Stomach smooth muscle (tissue), 2 donors: ENCODE measurements at regions not wholly inside any gene's neighbourhood (a gene's known extent, or its start where the extent isn't known, plus 50 kb on each side); places are given as distances from the start of the nearest gene placed in this dataset.

ENCODE experiments used
- H3K27ac ChIP-seq: one replicate; pipeline ENCODE4 v1.7.0; 2013; ENCODE audit warnings: mild to moderate bottlenecking, low read length, inconsistent platforms
- H3K27me3 ChIP-seq, 2 donors: one replicate each; pipeline ENCODE4 v1.7.0; 2013; ENCODE audit warnings: low read length in 2 of 2; ENCODE audit not compliant: insufficient read depth in 2 of 2, control insufficient read depth in 1 of 2
- H3K36me3 ChIP-seq, 2 donors: one replicate each; pipeline ENCODE4 v1.7.0; 2013; ENCODE audit warnings: low read length in 2 of 2; ENCODE audit not compliant: control insufficient read depth in 2 of 2, insufficient read depth in 2 of 2
- H3K4me1 ChIP-seq: one replicate; pipeline ENCODE4 v1.7.0; 2013; ENCODE audit warnings: low read length; ENCODE audit not compliant: control insufficient read depth, insufficient read depth
- H3K4me3 ChIP-seq, 2 donors: one replicate each; pipeline ENCODE4 v1.7.0; 2013; ENCODE audit warnings: low read length in 2 of 2
- H3K9ac ChIP-seq, 2 donors: one replicate each; pipeline ENCODE4 v1.7.0; 2013; ENCODE audit warnings: low read length in 2 of 2, mild to moderate bottlenecking in 1 of 2
- H3K9me3 ChIP-seq, 2 donors: one replicate each; pipeline ENCODE4 v1.7.0; 2013; ENCODE audit warnings: low read length in 2 of 2; ENCODE audit not compliant: control insufficient read depth in 2 of 2
- donor health status: healthy.
- donor health status: Pancreatic carcinoma.

DNA sequence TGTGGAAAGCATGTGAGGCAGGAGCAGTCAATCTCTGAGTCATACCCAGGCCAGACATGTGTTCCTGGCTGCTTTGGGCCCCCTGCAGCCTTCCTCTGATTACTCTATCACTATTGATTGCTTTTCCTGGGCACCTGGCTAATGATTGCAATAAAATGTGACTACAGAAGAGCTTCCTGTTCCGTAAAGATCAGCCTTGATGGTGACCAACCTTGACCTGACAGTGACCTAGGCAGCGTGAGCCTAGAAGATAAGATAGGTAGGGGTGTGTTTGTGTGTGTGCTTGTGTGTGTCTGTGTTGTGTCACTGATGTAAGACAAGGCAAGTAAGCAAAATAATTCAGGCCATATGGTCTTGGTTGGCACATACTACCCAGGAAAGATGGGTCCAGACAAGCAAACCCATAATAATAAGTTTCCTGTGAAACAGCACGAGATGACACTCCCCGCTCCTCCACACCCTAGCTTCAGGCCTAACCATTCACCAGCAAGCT lies 367.7 kb upstream of the CDH11 start:
- H3K9ac ChIP-seq: no peak overlapping the region
- H3K9me3 ChIP-seq: no peaks in the 10 kb centered on the region
- no peak overlapping the region for H3K27ac ChIP-seq
- no peaks in the 10 kb centered on the region for H3K36me3 ChIP-seq
- no peak overlapping the region for H3K4me3 ChIP-seq
- H3K4me1 ChIP-seq: no peaks in the 10 kb centered on the region
- no peaks in the 10 kb centered on the region for H3K27me3 ChIP-seq

DNA sequence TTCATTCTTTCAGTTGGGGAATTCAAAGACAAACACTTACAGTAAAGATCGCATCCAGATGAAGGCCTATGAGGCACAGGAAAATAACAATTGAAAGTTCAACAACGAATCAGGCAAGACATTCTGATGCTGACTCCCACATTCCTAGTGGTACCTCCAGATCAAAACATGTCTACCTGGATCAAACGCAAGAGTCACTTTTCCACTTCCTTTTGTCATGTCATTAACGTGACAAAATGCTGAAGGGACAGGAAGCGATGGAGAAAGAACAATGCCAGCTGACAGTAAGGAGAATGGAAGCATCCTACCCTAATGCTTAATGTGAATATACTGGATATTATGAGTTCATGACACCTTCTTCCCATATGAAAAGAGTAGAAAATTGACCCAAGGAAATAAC lies 365.4 kb upstream of the CDH11 start:
- H3K27me3 ChIP-seq: no peaks in the 10 kb centered on the region
- no peaks in the 10 kb centered on the region for H3K36me3 ChIP-seq
- no peaks in the 10 kb centered on the region for H3K4me1 ChIP-seq
- no peak overlapping the region for H3K4me3 ChIP-seq
- H3K27ac ChIP-seq: no peak overlapping the region
- H3K9me3 ChIP-seq: no peaks in the 10 kb centered on the region
- no peak overlapping the region for H3K9ac ChIP-seq

DNA sequence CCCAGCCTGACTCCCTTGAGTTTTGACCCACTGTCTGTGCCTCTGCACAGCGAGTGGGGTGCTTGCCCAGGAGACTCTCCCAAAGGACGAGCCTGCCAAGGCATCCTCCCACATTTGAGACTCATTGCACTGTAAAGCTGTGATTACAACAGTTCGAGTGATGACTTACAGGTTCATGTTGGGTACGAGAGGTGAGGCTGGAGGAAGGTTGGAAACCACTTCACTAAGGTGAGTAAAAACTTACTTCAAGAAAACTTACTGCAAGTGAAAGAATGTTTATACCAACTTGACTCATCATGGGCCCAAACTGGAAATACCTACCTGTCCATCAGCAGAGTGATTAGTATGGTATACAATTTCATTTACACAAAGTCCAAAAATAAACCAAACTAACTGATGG lies 360.1 kb upstream of the CDH11 start:
- Histone ChIP-seq H3K9ac (no peak overlapping the region), H3K36me3 (no peaks in the 10 kb centered on the region)

DNA sequence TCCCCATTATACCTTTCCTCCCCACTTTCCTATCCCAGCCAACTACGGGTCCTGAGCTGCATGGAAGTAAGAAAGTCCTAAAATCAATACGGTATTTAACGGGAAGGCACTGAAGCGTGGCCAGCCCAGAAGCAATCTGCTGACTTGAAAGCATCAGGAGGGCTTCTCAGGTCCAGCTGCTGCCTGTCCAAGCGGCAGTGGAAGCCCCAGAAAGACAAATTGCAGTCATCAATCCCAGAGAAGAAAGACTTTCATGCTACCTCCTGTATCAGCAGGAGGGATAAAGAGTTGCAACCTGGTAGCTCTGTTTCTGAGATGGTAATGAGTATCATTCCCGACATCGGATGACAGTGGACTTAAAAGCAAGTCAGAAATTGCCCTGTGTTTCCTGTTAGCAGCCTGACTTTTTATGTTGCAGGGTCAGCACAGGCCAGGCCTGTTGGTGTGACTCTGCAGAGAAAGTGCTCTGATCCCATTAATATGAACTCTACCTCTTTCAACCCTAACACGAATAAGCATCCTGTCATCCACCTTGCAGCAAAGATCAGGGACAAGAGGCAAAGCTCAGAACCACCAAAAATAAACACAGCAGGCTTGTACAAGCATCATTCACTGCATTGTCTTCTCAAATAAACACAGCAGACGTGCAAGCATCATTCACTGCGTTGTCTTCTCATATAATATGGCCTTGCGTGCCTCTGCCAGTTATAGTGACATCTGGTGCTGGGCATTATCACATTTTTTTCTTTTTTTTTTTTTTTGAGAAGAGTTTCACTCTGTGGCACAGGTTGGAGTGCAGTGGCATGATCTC lies 358.6 kb upstream of the CDH11 start:
- no peaks in the 10 kb centered on the region for H3K9me3 ChIP-seq
- no peaks in the 10 kb centered on the region for H3K36me3 ChIP-seq
- H3K4me3 ChIP-seq: no peak overlapping the region
- no peaks in the 10 kb centered on the region for H3K4me1 ChIP-seq
- H3K27ac ChIP-seq: no peak overlapping the region
- peaks cover 0 to 2% of the 10 kb centered on the region in 2 donors for H3K27me3 ChIP-seq
- H3K9ac ChIP-seq: no peak overlapping the region

More for the DNA sequence above, 360.1 kb upstream of the CDH11 start:
- H3K4me3 ChIP-seq: no peak overlapping the region
- peaks cover 0 to 2% of the 10 kb centered on the region in 2 donors for H3K27me3 ChIP-seq
- no peak overlapping the region for H3K27ac ChIP-seq
- H3K4me1 ChIP-seq: no peaks in the 10 kb centered on the region
- no peaks in the 10 kb centered on the region for H3K9me3 ChIP-seq

DNA sequence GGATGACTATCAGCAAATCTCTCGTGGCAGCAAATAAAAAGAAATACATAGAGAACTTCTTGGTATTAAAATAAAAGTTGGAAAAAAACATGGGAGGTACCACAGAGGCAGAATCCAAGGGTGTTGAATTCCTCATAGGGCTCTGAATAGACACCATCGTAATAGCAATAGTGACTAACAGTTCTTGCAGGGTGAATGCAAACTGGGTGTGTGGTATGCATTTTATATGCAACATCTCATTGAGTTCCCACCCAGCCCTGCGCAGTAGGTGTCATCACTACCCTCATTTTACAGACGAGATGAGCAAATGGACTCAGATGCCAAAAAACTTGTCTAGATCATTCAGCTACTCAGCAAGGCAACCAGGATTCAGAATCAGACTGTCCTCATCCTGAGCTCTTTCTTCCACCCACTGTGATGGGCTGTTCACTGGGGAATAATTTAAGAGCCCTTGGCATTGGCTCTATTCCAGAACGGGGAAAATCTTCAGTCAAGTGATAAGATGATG lies 354.6 kb upstream of the CDH11 start:
- Histone ChIP-seq H3K27me3 (peaks cover 0 to 2% of the 10 kb centered on the region in 2 donors), H3K4me3 (no peak overlapping the region), H3K9ac (no peak overlapping the region), H3K36me3 (no peaks in the 10 kb centered on the region), H3K4me1 (no peaks in the 10 kb centered on the region), H3K9me3 (no peaks in the 10 kb centered on the region), H3K27ac (no peak overlapping the region)

DNA sequence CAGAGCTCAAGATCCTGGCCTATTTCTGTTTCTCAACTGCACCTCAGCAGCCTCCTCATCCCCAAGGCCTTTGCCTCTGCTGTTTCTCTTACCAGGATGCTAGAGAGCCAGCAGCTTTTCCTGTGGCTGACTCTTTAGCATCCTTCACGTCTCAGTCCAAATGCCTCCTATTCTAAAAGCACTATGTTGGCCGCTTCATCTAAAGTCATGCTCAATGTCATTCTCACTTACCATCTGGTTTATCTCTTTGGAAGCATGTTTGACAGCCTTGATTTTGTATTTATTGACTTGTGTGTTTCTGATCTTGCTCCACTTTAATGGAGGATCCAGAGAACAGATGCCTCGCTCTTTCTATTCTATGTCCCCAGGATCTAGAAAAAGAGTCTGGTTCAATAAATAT lies 351.8 kb upstream of the CDH11 start:
- Histone ChIP-seq H3K4me1 (no peaks in the 10 kb centered on the region), H3K27me3 (peaks cover 0 to 2% of the 10 kb centered on the region in 2 donors), H3K4me3 (no peak overlapping the region), H3K9ac (no peak overlapping the region), H3K27ac (no peak overlapping the region), H3K9me3 (no peaks in the 10 kb centered on the region), H3K36me3 (no peaks in the 10 kb centered on the region)

DNA sequence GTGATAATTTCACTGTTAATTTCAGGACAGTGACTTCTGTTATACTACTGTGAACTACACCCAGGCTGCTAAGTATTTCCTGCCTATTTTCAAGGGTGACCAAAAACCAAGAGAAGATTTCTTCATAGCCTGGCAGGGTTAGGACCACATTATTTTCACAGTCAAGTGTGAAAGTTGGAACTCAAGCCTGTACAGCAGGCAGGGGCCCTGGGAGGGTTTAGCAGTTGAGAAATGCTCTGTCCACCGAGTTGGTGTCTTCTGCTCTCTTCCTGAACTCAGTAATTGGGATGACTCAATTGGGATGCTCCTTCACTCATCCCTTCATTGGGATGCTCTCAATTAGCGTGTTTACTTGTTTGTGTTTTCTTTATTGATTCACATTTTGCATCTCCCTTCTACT lies 347.3 kb upstream of the CDH11 start:
- no peaks in the 10 kb centered on the region for H3K4me1 ChIP-seq
- no peak overlapping the region for H3K9ac ChIP-seq
- H3K4me3 ChIP-seq: no peak overlapping the region
- H3K9me3 ChIP-seq: no peaks in the 10 kb centered on the region
- H3K27ac ChIP-seq: no peak overlapping the region
- no peaks in the 10 kb centered on the region for H3K27me3 ChIP-seq
- H3K36me3 ChIP-seq: no peaks in the 10 kb centered on the region

DNA sequence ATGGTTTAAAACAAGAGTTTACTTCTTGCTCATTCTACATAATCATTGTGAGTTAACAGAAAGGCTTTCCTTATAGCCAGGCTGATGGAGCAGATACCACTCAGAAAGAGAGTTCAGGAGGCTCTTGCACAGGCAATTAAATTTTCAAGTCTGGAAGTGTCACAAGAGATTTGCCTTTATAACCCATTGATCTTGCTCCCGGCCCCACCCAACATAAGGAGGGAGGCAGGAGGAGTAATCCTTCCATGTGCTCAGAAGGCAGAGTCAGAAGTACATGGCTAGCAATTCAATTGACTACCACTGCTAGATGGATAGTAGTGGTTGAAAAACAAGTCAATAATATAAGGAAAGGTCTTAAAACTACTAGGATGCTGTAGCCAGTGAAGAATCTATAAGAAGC lies 346.3 kb upstream of the CDH11 start:
- Histone ChIP-seq H3K9me3 (no peaks in the 10 kb centered on the region), H3K9ac (no peak overlapping the region), H3K4me1 (no peaks in the 10 kb centered on the region), H3K27me3 (no peaks in the 10 kb centered on the region), H3K36me3 (no peaks in the 10 kb centered on the region), H3K27ac (no peak overlapping the region), H3K4me3 (no peak overlapping the region)

DNA sequence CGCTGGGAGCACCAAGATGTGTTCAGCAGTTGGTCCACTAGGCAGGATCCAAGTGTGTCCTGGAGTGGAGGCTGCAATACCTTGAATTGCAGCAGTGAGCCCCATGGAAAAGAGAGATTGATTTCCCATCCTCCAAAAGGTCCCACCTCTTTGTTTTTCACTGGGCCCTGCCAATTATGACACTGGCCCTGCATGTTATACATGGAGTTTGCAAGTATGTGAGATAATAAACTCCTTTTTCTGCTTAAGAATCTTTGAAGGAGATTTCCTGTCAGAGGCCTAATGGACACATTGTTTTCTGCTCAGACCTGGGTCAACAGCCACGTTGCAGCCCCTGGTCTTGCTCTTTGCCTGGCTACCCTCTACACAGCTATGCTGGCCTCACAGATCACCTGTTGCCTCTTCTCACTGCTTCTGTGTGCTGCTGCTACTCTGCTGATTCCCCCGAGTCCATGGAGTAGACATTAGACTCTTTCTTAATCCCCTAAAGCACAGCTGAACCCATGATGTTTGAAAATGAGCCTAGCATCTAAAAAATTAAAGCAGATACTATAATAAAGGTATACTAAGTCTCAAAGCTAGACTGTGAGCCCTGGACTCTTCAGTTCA lies 341.9 kb upstream of the CDH11 start:
- no peak overlapping the region for H3K9ac ChIP-seq
- no peaks in the 10 kb centered on the region for H3K27me3 ChIP-seq
- no peaks in the 10 kb centered on the region for H3K9me3 ChIP-seq
- H3K36me3 ChIP-seq: no peaks in the 10 kb centered on the region
- no peak overlapping the region for H3K27ac ChIP-seq
- no peaks in the 10 kb centered on the region for H3K4me1 ChIP-seq
- H3K4me3 ChIP-seq: no peak overlapping the region

DNA sequence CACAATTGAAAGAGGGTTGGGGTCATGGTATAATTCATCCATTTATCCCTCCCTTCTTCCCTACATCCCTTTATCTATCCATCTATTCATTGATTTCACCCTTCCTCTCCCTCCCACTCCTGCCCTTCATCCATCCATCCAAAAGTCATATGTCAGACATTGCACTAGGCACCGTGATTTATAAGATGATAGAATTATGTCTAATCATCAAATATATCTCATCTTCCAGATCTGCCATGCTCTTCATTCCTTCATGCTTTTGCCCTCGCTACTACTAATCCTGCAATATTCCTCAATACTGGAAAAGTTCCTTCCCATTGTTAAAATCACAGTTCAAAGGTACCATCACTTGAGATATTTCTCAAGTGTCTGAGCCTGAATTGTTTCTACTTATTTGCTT lies 335.2 kb upstream of the CDH11 start:
- no peak overlapping the region for H3K27ac ChIP-seq
- H3K4me3 ChIP-seq: no peak overlapping the region
- H3K9ac ChIP-seq: no peak overlapping the region
- H3K9me3 ChIP-seq: no peaks in the 10 kb centered on the region
- H3K27me3 ChIP-seq: no peaks in the 10 kb centered on the region
- H3K36me3 ChIP-seq: no peaks in the 10 kb centered on the region
- H3K4me1 ChIP-seq: no peaks in the 10 kb centered on the region

DNA sequence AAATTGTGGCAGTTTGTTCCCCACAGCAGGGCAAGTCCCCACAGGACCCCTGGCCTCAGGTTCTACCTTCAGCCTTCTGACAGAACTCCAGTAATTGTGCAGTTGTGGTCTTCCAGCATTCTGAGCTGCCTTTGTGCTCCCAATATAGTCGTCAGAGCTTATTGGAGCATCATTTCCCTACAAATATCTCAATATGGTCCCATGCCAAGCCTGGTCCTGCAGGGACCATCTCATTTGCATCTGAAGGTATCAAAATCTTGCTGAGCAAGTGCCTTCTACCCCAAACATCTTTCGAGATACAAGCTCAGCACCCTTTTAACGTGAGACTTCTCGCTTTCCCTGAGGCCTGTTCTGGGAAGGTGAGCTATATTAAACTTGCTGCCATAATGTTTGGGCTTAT lies 333.9 kb upstream of the CDH11 start:
- Histone ChIP-seq H3K9ac (no peak overlapping the region), H3K36me3 (no peaks in the 10 kb centered on the region), H3K4me3 (no peak overlapping the region), H3K27ac (no peak overlapping the region), H3K27me3 (no peaks in the 10 kb centered on the region), H3K9me3 (peaks cover 0 to 2% of the 10 kb centered on the region in 2 donors), H3K4me1 (no peaks in the 10 kb centered on the region)
